ENCODE measurements at regions not wholly inside any gene's neighbourhood (a gene's known extent, or its start where the extent isn't known, plus 50 kb on each side); places are given as distances from the start of the nearest gene placed in this dataset.

- TF ChIP-seq CTCF (conservative IDR thresholded peaks at IDR 0.05; ENCODE audit: low read depth, low read length) (no peak), EZH2 (IDR thresholded peaks at IDR 0.05; ENCODE audit: low read length, unreplicated experiment) (no peak)
Measured at GRCh38 chr16:5971106-5971505, 873.5 kb upstream of the EEF2KMT start.
